ENCODE measurements at regions not wholly inside any gene's neighbourhood (a gene's known extent, or its start where the extent isn't known, plus 50 kb on each side); places are given as distances from the start of the nearest gene placed in this dataset.

GRCh38 chr7:110607050-110607857, 483.7 kb upstream of the LRRN3 start:
- DNase-seq (ENCODE audit: low spot score in 2 of 2, unreplicated experiment in 2 of 2) = no peak
- no peak overlapping the region for H3K4me3 Mint-ChIP-seq
- no peak overlapping the region for H3K27ac Mint-ChIP-seq
- TF ChIP-seq, protein P1, sequence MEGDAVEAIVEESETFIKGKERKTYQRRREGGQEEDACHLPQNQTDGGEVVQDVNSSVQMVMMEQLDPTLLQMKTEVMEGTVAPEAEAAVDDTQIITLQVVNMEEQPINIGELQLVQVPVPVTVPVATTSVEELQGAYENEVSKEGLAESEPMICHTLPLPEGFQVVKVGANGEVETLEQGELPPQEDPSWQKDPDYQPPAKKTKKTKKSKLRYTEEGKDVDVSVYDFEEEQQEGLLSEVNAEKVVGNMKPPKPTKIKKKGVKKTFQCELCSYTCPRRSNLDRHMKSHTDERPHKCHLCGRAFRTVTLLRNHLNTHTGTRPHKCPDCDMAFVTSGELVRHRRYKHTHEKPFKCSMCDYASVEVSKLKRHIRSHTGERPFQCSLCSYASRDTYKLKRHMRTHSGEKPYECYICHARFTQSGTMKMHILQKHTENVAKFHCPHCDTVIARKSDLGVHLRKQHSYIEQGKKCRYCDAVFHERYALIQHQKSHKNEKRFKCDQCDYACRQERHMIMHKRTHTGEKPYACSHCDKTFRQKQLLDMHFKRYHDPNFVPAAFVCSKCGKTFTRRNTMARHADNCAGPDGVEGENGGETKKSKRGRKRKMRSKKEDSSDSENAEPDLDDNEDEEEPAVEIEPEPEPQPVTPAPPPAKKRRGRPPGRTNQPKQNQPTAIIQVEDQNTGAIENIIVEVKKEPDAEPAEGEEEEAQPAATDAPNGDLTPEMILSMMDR (IDR thresholded peaks at IDR 0.05; ENCODE audit: unreplicated experiment) = no peak
- H3K27me3 Mint-ChIP-seq (ENCODE audit: low read depth) = no peaks in the 10 kb centered on the region
- H3K9me3 Mint-ChIP-seq = no peaks in the 10 kb centered on the region
- no peaks in the 10 kb centered on the region for H3K36me3 Mint-ChIP-seq
- peaks cover 15% of the 10 kb centered on the region for H3K4me1 Mint-ChIP-seq

- H3K27ac Mint-ChIP-seq = no peak overlapping the region
- H3K27me3 Mint-ChIP-seq (ENCODE audit: low read depth) = no peaks in the 10 kb centered on the region
- peaks cover 15% of the 10 kb centered on the region for H3K4me1 Mint-ChIP-seq
- H3K4me3 Mint-ChIP-seq = no peak overlapping the region
- H3K9me3 Mint-ChIP-seq = no peaks in the 10 kb centered on the region
- no peaks in the 10 kb centered on the region for H3K36me3 Mint-ChIP-seq
- no peak for DNase-seq (ENCODE audit: low spot score in 2 of 2, unreplicated experiment in 2 of 2)
- TF ChIP-seq, protein P1 (IDR thresholded peaks at IDR 0.05; ENCODE audit: unreplicated experiment) = no peak
Measured at GRCh38 chr7:110609336-110609735, 481.6 kb upstream of the LRRN3 start.

- Mint-ChIP-seq H3K9me3 (peaks cover 20% of the 10 kb centered on the region), H3K27ac (no peak overlapping the region), H3K27me3 (ENCODE audit: low read depth) (no peaks in the 10 kb centered on the region), H3K36me3 (no peaks in the 10 kb centered on the region), H3K4me3 (no peak overlapping the region), H3K4me1 (peaks cover 4% of the 10 kb centered on the region)
- TF ChIP-seq, protein P1 (IDR thresholded peaks at IDR 0.05; ENCODE audit: unreplicated experiment) = no peak
- DNase-seq (ENCODE audit: low spot score in 2 of 2, unreplicated experiment in 2 of 2) = no peak
Measured at GRCh38 chr7:110612680-110613079, 478.2 kb upstream of the LRRN3 start.

Measured in mesothelial cell of epicardium (in vitro differentiated cells).